NCI-H524 (cell line): ENCODE measurements at regions not wholly inside any gene's neighbourhood (a gene's known extent, or its start where the extent isn't known, plus 50 kb on each side); places are given as distances from the start of the nearest gene placed in this dataset.

Experiments used
- DNase-seq, 2 experiments: peaks; one replicate each; lab custom pipeline; 2025; lab: John Stamatoyannopoulos, UW

DNA sequence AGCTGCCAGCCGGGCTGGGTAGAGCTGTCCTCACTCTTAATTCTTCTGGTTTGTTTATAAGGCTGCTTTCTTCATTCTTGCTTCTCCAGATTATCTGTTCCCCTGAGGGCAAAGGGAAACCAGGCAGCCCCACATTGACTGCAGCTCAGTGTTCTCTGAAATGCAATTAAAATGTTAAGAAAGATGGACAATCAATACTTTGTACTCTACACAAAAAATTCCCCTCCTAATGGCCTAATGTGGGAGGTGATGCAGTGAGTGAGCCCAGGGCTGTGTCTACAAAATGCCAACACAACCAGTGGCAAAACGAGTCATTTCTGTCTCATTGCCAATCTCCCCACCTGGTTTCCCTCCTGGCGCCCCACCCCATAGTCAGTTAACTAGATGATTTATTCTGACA, 541.7 kb upstream of the RAB6C start:
- no peak for DNase-seq

DNA sequence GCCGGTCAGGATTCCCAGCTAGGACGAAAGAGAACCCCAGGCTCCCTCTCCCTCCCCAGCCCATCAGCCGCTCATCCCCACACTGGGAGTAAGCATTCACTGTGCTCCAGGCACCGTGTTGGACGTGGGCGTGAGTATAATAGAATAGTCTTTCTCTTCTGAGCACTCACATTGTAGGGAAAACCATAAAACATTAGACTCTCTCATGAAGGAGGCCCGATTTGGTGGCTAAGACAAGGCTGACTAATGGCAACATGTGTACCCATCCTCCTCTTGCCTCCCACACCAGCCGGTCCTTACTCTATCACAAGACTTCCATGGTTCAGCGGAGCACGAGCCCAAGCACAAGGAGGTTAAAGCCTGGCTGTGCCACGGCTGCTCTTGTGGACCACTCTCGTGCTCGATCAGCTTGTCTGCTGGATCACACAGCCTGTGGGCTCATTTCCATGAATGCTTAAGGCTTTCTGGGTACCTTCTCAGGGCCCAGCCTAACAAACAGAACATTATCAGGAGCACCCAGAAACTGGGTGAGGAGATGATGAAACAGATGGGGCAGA, 540.9 kb upstream of the RAB6C start:
- no peak for DNase-seq

DNA sequence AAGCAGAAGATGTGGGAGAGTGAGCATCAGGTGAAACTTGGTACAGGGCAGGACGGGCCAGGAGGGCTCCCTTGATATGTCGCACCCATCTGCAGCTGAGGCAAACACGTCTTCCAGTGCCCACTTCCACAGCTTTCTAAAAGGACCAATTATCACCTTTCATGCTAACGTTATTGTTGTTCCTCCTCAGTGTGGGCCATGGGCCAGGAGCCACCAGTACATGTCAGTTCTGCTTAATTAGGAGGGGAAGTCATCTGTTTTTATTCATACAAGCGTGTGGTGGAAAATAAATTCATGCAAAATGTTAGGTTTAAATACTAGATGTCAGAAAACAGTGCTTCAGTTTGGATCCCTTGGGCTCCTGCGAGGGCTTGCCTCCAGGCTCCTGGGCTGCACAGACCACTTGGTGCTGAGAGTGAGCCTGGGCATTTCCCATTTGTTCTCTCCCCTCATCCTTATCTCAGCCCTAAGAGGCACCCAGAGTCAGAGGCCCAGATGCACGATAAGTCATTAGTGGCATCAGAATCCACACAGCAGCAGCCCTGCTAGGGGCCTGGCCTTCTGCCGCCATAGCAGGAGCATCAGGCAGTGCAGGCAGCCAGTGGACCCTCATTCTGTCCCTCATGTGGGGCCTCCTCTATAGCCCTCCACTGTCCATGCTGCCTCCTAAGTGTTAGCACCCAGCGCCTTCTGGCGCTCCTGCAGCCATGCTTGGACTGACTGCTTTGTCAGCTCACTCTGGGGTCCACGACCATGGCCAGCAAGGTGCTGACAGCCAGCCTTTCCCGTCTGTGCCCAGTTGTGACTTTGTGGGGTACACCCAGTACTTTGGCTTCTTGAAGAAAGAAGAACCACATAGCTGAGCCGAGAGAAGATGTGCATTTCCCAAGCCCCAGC, 539.8 kb upstream of the RAB6C start:
- no peak for DNase-seq

DNA sequence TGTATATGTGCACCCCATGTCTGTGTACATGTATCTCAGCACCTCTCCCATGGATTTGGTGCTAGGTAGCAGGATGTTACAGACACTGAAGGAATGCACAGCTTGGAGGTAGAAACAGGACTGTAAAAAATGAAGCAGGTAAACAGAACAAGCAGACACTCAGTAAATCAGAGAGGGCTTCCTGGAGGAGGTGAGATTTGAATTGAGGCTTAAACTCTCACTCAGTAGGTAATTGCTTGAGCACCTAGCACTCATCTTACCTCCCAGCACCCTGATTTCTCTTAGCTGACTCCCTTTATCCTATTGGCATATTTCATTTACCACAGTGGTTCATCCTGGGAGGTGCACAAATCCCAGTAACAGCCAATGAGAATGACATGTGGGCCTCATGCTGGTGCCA, 537.9 kb upstream of the RAB6C start:
- DNase-seq = no peak

DNA sequence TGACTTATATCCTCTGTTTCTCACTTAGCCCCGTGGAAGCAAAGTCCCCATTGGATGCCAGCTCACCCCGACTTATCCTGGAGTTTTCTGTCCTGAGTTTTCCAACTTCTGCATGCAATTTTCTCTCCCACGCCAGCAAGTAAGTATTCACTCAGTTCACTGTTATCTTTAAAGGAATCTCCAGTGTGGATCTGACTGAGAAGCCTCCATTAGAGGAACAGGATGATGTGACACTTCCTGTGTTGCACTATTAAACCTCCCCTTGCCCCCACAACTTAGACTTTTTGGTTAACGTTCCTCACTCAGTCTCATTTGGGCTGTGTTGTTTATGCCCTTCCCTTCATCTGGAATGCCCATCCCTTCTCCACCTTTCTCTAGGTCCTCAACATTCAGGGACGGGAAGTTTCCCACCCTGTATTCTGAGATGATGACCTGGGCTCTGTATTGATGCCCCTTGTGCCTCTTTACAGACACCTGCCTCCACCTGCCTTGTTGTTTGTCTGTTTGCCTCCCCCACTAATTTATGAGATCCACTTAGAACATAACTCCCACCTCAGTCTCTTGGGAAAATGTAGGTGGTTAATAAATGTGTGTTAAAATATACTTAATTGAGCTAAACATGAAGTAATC, 536.1 kb upstream of the RAB6C start:
- DNase-seq = no peak

DNA sequence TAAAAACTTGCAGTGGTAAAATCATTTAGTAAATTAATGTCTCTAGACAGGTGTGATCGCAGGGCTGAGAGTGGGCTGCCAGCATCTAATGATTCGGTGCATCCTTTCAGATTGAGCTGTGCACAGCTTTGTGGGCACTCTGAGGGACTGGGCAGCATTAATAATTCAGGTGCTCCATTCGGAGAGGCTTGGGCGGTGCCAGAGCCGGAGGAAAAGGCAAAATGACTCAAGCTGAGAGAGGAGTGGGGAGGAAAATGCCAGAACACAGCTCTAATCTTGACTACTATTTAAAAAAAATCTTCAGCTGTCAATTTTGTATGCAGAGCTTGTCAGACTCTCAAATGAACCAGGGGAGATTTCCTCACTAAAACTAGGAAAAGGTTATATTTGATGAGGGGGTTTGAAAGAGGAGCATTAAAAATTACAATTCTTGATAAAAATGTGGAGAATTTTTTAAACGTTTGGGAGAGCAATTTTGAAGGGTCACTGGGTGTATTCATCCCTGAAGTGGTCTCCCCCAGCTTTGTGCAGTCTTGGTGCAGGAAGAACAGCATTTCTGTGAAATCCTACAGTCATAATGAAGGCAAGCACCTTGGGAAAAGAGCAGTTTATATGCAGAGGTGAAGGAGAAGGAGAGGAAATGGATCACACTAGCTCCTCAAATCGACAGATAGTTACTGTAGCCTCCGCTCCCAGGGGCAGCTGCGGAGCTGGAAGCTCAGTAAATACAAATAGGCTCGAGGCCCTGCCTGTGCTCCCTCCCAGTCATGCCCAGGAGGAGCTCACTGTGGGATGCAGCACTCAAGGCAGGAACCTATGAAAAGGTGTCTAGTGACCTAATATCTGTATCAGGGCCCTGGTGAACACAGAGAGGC, 535.4 kb upstream of the RAB6C start:
- no peak for DNase-seq

DNA sequence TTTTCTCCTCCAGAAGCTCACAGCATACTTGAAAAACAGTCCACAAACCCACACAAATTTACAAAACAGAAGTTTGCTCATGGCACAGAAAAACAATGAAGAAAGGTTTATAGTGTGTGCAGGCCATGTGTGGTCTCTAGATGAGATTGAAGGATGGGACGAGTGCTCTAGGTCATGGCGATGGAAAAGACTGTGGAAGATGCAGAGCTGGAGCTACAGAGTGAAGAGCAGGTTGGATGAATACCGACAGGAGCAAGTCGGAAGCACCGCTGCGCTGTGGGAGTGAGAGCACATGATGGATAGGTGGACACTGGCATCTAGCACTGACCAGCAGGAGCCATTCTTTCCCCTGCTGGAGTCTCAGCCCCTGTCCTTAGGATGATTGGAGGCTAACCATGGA, 534.7 kb upstream of the RAB6C start:
- DNase-seq = no peak

DNA sequence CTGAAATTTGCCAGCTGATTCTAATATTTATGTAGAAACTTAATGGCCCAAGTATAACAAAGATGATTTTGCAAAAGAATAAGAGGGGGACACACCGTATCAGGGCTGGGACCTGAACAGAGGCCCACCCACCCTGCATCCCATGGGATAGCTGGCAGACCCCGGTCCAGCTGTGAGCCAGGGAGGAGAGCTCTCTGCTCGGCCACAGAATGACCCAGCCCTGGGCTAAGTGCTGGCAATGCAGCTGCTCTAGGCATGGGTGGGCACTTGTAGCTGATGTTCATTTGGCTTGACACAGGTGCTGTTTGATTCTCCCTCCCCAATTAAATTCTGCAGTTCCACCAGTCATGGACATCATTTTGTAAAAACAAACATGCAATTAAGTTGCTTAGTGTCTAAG, 522.8 kb upstream of the RAB6C start:
- DNase-seq = no peak

DNA sequence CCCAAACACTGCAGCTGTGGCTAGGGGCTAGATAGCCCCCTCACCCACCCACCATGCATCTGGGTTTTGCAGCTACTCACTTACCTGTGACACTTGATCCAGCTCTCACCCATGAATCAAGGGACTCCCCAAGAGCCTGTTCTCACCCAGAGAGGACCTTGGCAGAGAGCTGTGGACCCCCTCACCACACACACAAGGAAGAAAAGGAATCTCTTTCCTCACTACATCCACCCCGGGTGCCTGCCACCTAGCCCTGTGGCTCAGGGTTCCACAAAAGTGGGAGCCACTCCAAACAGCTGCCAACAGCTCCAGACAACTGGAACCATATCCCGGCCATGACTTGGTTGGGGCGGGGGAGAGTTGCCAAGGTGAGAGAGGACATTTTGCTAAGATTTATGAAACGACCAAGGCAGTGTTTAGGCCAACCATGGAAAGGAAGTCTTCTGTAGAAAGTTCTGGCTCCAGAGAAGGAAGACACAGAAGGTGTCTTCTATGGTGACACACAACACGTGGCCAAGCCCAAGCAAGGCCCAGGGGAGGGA, 522.1 kb upstream of the RAB6C start:
- no peak for DNase-seq

DNA sequence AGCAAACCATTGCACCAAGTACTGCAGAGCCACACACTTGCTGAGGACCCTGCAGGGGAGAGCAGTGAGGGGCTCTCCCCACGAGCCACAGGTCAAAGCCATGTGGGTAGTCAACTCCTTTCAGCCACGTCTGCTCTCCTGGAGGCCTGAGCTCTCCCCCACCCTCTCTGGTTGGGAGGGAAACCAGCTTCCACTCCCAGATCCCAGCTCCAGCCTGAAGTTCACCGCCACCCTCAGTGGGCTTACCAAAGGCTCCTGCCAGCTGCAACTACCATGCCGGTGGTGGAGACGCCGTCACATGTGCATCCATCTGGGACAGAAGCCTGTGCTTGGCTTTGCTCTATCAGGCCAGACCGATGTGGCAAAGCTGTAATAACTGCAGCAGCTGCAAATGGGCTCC, 521.5 kb upstream of the RAB6C start:
- DNase-seq = no peak

DNA sequence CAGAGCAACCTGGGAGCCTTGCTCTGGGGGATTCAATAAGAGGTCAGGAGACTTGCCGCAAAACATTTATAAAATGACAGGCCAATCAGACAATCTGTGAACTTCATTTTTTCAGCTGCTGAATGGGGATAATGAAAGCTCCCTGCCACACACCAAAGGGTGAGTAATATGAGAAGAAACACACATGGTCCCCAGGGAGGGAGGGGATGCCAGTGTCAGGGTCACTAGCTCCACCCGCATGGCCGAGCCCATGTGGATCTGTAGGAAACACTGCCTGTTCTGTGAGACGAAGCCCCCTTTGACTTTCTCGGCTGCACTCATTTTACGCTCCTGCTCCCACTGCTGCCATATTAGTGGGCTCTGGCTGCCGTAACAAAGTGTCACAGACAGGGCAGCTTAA, 521.0 kb upstream of the RAB6C start:
- no peak for DNase-seq

DNA sequence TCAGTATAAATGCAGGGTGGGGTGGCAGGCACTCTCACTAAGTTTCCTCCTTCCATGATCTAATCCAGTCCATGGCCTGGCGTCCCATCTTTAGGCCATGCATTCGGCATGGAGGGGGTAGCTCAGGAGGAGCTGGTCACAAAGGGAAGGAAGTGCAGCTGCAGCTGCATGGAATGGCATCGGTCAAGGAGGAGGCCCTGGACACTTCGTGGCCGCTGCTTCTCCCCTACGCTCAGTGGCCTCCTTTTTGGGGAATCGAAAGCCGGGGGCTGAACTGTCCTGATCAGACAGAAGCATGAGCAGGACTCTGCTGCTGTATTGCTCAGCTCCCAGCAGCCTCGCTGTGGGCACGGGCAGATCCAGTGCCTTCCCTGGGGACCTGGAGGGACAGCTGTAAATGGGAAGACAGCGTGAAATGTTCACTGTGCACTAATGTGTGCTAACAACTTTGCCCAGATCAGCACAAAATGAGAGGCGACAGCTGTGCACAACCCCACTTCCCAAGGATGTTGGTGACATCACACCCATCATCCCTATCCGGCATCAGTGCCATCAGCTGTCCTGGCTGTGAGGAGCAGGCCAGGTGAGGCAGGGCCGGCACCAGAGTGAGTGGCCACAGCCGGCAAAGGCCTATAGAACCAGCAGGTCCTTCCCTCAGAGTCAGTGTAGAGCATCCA, 520.1 kb upstream of the RAB6C start:
- DNase-seq = no peak

DNA sequence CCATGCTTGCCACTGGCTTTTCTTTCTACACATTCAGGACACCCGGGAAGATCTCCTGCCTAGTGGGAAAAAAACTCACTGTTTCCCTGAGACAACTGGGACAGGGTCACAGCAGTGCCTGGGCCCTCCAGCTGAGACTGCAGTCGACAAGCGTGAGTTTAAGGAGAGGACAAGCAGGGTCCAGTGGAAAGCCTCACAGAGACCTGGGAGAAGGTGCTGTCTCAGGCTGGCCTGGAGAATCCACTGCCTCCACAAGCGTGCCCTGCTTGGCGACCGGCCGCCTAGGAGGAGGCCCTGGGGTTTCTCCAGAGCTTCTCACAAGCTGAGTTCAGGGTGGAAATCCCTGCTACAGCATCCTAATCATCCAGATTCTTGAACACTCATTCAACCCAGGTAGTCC, 519.6 kb upstream of the RAB6C start:
- DNase-seq = no peak

DNA sequence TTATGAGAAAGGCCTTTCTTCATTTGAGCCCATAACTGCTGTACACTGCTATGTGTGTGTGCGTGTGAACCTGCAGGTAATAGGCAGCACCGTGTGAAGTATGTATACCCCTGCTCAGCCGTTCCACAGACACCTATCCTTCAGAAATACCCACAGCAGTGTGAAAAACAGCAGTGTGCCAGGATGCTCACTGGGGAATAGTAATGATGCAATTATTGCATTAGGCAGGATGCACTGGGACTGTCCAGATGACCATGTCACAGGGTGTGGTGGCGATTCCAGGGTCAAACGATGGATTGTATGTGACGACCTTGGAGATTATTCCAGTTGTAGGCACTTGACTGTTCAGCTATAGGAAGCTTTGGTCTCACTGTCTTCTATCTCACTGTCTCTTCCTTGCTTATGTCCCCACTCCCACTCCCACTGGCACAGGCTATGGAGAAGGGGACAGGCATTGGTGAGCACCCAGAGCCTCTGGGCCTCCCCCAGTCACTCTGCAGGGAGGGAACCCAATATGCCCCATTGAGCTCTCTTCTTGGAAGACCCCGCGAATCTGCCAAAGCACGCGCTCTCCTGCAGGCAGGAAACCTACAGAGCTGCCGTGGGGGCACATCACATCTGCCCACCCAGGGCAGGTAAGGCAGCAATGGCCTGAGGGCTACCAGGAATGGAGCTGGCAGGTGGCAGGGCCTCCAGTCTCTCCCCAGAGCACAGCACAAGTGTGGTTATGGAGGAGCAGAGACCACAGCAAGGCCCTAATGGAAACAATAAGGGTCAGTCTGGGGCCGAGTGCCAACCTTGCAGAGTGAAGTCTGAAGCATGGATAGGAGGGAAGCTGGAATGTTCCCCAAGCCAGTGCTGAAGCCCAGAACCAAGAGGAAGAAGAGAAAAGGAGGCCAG, 518.9 kb upstream of the RAB6C start:
- no peak for DNase-seq

DNA sequence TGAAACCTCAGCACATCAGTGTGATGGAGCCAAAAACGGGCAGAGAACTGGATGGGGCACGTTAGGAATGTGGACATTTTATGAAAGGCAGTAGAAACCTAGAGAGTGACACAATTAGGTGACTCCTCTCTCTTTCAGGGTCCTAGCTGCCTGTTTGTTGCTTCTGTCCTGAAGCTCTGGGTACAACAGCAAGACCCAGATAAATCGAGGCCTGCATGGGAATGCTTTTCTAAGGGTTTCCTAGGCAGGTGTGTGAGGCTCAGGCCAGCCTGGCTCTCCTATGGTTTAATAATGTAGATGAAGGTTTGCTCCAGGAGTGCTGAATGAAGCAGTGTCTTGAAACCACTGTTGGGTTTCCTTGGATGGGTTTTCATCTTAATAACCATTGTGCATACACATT, 517.1 kb upstream of the RAB6C start:
- DNase-seq = no peak

DNA sequence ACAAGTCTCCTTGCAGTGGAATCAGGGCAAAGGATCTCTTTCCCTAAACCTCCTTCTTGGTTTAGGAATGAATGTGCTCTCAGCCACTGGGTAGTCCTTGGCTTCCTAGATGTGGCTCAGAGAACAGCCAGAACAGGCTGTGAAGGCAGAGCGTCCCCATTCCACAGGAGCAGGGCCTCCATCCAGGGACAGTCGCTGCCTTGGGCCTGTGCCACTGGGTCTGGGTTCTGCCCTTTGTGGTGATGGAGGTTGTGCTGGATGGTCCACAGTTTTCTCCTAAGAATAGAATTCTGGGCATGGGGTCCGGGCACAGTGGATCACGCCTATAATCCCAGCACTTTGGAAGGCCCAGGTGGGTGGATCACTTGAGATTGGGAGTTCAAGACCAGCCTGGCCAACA, 516.5 kb upstream of the RAB6C start:
- no peak for DNase-seq

DNA sequence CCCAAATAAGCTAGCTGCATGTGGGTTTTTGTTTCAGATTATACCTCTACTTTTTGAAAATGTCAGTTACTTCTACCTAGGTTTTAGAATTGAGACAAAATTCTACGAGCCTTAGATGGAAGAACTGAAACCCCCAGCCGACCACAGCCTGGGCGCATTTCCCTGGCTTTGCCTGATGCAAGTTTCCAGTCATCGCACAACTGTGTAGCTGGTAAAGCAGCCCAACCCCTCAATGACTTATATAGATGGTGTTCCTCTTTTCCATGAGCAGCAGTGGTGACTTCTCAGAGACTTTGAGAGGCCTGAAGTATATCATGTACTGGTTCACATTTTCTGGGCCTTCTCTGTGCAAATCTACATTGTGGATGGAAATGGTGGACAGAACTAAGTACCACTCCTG, 515.4 kb upstream of the RAB6C start:
- DNase-seq = no peak

DNA sequence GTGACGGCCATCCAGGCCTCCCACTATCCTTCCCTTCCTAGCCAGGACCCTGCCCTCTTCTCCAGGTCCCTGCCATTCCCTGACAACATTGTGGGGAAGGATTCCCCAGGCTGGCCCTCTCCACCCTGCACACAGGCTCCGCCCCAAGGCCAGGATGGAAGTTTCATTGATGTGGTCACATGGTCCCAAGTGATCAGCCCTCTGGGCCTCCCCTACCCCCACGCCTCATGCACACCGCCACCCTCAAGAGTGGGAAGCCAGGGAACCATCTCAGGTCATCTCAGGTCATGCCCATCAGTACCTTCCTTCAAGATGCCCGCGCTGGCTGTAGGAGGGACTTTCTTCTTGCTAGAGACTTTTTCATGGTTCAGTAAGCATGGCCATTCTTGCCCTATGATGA, 514.8 kb upstream of the RAB6C start:
- no peak for DNase-seq

DNA sequence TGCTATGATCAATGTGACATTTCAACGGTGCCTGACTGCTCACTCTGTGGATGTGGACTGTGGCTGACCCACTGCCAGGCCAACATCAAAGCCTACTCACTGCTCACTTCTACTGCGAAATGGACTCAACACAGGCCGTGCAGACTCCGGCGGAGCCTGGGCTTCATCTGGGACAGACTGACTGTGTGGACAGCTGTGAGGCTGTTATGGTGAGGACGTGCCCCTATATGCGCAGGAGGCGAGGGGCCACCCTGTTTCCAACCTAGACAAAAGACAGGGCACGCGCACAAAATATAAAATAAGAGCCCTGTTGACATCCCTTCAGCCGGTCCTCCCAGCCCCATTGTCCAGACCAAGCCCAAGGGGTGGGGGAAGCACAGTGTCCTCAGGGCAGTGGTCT, 514.4 kb upstream of the RAB6C start:
- no peak for DNase-seq

DNA sequence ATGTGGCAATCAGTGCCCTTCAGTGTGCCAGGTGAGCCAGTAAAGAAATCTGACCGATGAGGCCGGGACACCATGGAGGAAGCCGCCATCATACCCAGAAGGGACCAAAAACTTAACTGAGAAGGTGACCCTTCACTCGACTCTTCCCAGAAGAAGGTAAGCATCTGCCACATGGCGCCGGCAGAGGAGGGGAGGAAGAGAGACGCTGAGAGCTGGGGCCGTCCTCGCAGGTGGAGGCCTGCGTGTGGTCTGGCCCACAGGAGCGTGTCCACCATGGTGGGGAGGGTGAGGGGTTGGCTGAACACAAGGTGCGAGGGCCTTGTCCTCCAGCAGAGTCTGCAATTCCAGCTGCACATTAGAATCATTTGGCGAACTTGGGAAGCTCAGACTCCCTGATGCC, 513.1 kb upstream of the RAB6C start:
- DNase-seq = no peak
